ENCODE measurements at regions not wholly inside any gene's neighbourhood (a gene's known extent, or its start where the extent isn't known, plus 50 kb on each side); places are given as distances from the start of the nearest gene placed in this dataset.

DNA sequence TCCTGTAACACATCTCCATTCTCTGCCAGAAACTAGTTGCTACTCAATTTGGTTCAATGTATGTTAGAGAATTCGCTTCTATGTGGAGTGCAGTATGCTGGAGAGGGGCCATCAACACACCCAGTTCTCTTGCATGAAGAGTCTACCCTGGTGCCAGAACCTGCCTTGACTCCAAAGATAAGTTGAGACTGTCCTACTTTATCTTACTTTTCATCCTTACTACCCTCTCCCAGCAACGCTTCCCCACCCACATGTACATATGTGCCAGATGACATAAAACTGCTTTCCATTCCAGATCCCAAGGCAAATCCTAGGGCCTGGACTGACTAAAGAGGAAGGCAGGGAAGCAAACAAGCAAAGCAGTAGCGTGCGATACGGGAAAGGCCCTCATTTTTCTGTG lies 442.6 kb upstream of the THRB start:
- no peak for DNase-seq (ENCODE audit: low spot score)

DNA sequence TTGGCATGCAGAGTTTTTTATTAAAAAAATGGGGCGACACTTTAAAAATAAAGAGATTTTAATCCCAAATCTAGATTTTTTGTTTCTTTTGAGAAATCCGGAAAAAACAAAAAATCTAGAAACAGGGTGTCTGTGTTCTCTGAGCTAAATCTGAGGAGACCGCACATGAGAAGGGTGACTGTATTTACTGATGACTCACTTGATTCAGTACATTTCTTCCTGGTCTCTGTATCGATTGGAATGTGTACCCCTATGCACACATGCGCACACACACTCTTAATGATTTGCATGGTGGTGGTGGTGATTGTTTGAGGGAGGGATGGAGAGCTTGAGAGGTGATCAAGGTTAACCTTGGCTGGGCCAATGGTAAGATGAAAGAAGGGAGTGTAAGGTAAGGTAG lies 443.1 kb upstream of the THRB start:
- no peak for DNase-seq (ENCODE audit: low spot score)

DNA sequence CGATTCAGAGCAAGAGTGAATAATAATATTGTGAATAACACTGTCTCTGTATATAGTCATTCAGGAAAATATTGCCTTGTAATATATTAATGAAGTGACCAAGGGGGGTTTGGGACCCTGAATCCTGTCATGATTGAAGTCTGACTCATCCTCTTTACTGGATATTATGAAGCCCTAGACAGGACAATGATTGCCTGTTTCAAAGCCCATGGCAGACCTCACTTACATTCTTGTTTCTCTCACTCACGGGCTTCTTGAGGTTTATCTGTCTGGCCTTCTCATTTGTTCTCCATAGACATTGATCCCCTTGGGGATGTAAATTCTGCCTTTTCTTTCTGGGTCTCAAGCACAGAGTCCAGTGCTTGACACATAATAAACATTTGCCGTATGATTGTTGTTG lies 449.3 kb upstream of the THRB start:
- DNase-seq (ENCODE audit: low spot score) = no peak

DNA sequence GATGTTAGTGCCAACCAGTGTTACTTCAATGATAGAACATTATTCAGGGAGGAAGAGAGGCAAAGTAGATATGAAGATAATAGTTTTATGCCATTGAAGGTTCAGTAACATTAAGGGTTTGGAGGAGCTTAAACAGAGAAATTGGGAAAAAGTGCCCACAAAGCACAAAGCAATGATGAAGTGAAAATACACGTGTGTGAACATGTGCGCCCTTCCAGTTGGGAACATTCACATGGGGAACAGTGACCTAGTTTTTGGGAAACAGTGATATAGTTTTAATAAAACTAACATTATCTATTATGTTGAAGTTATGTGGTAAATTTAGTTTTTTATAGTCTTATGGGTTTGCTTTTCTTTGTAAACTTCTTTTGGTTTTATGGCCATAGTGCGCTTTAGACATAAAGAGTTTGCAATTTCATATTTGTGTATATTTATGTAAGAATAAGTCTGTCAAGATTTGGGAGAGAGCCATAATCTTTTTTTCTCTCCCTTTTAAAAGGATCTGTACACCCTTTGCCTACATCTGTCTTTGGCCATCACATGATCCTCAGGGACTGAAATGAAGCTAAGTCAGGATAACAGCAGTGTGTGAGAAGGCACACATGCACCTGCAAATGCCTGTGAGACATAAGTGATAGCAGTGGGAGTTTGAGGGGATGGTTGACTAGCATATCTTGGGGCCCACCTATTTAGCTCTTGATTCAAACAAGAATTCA lies 450.3 kb upstream of the THRB start:
- DNase-seq (ENCODE audit: low spot score) = no peak

DNA sequence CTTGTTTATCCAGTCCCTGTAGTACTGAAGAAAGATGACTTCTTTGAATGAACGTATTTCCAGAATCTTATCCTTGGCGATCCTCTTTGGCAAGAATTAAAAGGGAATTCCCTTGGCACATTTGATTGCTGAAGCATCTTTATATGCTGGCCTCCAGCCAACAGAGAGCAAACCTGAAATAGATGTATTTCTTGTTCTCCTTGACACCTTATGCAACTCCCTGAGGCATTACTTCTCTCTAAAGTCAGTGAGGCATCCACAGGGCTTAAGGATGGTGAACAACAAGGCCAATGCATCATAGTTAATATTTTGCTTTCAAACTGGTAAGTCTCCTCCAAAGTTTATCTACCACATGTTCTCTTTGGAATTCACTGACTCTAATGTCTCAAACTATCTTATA lies 450.9 kb upstream of the THRB start:
- no peak for DNase-seq (ENCODE audit: low spot score)

DNA sequence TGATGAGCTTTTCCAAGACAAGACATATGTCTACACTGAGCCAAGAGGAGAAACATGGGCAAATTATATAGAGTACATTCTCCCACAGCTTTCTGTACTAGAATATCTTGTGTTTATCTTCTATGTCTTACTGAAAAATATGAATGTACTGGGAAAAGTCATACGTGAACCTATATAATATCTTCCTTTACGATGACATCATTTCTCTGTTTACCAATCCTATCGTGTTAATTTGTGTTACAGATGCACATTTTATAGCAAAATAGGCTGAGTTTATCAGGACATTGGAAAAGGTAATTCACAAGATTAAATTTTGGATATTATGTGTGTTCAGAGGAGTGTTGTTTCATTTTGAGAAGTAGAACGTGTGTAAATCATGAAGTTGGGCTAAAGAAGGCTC lies 452.5 kb upstream of the THRB start:
- no peak for DNase-seq (ENCODE audit: low spot score)

DNA sequence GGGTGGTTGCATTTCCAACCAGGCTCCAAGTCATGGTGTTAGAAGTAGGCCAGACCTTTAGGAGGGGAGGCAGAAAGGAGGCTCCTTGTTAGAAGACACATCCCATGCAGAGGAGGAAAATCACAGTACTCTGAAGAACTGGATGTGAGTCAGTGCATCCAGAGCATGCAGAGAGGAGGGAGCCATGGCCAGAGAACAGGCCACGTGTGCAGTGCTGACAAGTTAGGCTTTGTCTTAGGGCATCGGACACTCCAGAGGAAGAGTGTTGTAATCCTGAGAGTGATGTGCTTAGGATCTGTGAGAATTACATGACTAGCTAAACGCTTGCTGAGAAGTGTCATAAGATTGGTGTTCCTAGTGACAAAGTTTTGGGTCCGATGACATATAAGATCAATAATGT lies 456.5 kb upstream of the THRB start:
- DNase-seq (ENCODE audit: low spot score) = no peak

DNA sequence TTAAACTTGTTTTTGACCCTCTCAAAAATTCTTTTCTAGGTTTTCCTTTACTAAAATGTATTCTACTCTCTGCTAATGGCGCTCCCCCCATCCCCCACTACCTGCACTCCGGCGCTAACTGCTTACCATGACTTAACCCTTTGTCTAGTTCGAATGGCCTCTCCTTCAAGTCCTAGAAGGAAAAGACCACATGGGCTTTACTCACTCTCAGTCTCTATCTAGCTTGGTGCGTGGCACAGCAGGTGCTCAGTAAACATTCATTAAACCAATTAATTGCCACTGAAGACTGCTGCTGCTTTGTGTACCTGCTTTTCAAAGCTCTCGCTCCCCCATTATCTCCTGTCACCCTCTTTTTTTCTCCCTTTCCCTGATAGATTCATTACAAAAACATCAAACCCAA lies 457.7 kb upstream of the THRB start:
- DNase-seq (ENCODE audit: low spot score) = no peak

DNA sequence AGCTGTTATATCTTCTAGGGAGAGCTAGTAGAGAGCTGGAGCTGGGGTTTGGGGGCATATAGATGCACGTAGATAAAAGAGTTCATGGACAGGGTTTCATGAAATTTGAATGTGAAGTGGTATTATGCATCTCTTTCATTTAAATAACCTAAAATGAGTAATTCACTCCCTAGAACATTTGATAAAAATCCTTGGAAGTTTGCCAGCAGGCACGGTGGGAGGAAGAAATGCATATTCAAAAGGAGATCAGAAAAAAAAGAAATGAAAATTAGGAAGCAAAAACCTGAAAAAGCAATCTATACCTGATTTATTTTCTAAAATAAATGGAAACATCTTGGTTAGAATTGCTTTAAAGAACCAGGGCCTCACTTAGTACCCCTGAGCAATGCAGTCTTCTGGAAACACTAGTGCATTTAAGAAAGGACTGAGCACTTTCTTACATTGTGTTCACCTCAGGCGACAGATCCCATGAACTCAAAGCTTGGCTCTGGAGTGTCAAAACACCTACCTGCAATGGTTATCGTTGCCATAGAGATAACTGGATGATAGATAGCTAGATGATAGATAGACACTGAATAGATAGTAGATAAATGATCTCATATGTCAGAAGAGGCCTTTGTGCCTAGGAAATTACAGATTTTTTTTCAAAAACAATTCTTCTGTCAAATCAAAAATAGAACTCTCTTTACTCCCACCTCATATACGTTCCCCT lies 458.6 kb upstream of the THRB start:
- DNase-seq (ENCODE audit: low spot score) = no peak

DNA sequence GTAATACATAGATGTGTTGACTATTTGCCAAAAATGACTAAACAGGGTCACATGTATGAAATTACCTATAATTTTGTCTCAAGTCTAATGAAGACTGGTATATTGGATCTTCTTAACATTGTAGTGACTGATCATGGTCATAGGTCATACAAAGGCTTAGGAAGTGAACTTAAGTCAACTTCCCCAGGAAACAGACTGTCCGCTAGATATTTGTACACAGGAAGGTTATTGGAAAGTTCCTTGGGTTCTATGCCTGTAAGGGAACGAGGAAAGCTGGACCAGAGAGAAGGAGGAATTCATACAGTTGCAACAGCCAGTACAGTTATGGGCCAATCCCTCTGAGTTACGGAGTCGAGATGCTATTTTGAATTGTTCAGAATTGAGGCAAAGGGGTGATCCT lies 462.0 kb upstream of the THRB start:
- DNase-seq (ENCODE audit: low spot score) = no peak

DNA sequence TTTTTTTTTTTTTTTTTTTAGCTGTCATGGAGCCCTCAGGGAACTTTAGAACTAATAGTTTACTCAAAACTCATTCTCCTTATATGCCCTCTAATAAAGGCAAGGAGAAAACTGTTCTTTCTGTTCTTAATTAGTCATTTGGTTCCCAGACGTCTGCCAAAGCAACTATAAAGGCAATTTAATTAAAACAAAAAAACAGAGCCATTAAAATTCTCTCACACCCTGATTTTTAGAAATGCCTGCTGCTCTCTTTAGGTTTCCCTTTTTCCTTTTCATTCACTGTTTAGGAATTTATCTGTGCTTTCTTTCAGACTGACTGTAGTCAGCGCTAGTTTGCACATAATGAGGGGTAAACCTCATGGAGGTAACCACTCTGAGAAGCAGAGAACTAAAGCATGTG lies 463.6 kb upstream of the THRB start:
- DNase-seq (ENCODE audit: low spot score) = no peak

DNA sequence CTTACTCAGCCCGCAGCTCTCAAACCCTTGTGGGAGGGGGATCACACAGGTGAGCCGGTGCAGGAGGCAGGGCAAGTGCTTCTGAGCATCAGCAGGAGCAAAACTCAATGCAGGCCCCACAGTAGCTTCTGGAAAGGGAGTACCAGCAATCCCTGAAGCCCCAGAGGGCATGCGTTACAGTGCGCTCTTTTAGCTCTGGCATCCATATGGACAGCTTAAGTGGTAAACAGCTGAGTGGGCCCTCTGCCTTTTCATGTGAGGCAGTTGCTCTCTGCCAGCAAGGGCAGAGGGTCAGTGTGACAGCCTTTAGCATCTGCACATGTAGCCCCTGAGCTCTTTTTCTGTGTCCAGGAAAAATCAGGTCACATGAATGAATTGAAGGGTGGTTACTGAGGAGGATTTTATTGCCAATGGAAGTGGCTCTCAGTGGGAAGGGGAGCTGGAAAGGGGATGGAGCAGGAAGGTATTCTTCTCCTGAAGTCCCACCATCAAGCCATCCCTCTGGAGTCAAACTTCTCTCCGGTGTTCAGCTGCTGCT lies 464.3 kb upstream of the THRB start:
- no peak for DNase-seq (ENCODE audit: low spot score)

DNA sequence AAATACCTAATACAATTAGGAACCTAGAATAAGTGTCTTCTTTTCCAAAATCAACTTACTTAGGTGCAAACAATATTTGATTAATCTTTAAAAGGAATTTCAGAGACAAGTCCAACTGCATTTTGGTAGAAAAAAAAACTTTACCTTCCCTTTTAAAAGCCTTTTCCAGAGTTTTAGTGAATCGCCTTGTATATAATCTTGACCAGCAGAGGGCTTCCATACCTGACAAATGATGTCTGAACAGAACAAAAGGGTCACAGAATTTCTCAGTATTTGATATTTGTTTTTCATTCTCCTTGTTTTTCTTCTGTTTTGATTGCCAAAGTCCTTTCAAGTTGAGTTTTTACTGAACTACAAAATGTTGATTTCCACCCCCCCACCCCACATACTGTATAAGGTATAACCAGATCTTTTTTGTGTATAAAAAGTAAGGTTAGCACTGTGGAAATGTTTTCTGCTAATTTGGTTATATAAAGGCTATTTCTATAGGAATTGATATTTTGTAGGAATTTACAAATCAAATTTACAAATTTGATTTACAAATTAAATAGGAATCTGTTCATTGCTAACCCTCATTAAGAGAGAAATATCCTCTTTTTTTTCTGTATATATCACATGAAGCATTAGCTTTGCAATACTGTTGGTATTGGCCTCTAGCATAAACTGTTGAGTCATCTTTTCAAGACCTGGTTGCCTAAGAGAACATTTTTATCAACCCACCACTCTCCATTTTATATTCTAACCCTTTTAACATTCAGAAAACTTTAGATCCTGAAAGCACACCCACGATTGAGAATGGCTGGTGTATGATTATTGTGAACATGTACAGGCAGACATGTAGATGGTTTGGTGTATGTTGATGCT lies 464.1 kb upstream of the RARB start:
- no peak for DNase-seq (ENCODE audit: low spot score)

DNA sequence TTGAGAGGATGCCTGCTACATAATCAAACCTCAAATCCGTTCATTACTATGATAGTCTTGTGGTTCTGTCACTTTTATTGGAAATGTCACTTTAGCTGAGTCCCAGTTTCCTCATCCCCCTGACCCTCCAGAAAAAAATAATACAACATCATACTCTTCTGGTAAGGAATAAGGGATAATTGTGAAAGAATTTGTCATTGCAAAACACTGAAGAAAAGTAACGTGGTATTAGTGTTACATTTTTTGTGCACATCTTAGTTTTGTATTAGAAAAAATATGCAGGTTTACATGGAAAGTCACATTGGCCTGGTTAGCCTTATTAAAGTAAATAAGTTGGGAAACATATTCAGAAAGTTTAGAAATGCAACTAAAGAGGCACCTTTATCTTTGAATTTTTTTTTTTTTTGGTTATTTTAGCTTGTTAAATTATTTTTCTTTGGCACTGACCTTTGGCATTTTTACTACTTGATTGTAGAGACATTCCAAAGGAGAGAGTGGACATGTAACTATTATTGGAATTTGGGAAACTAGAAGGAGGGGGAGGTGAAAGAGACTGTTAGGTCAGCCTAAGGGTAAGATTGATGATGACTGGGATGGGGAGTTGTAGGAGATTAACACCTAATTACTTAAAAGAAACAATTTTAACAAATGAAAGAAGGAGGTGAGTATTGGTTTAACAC lies 462.2 kb upstream of the RARB start:
- DNase-seq (ENCODE audit: low spot score) = no peak

DNA sequence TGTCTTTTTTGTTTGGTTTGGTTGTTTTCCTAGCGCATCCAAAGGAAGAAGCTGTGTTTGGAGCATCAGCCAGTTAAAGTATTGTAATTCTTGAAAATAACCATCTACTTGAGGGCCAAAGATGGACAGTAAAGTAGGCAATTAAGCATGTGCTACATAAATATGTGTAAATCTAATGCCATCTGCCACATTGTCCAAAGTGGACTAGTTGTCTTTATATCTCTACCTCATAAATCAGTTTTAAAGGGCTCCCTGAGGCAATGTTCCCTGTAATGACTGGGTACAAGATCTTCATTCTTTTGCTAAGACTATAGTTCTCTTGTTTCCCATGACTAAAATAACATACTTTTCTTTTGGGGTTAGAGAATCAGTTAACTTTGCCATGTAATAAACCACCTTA lies 460.0 kb upstream of the RARB start:
- DNase-seq (ENCODE audit: low spot score) = no peak

DNA sequence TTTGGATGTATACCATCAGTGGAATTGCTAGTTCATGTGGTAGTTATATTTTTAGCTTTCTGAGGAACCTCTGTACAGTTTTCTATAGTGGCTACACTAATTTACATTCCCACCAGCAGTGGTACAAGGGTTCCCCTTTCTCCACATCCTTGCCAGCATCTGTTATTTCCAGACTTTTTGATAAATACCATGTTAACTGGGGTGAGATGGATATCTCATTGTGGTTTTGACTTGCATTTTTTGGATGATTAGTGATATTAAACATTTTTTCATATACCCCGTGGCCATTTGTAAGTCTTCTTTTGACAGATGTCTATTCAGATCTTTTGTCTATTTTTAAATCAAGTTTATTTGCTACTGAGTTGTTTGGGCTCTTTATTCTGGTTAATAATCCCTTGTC lies 455.6 kb upstream of the RARB start:
- no peak for DNase-seq (ENCODE audit: low spot score)

DNA sequence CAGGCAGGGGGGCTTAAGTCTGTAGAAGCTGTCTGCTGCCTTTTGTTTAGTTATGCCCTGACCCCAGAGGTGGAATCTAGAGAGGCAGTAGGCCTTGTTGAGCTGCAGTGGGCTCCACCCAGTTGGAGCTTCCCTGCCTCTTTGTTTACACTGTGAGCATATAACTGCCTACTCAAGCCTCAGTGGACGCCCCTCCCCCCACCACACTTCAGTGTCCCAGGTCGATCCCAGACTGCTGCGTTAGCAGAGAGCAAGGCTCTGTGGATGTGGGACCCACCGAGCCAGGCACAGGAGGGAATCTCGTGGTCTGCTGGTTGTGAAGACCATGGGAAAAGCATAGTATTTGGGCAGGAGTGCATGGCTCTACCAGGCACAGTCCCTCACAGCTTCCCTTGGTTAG lies 446.8 kb upstream of the RARB start:
- DNase-seq (ENCODE audit: low spot score) = no peak

DNA sequence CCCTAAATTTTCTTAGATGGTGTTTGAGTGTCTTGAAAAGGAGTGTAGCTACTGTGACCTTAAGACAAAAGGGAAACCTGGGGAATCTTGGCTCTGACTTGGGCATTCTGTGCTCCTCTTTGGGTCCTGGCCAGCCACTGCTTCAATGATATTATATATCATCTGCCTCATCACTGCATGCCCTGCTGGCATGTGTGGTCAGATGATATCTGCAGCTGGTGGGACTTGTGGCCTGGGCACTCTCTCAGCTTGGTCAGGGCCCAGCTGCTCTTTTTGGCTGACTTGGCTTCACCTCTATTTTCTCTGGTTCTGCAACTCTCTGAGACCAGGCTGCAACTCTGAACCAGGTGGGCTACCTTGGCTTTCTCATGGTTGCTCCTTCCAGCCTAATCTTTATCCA lies 446.1 kb upstream of the RARB start:
- no peak for DNase-seq (ENCODE audit: low spot score)

DNA sequence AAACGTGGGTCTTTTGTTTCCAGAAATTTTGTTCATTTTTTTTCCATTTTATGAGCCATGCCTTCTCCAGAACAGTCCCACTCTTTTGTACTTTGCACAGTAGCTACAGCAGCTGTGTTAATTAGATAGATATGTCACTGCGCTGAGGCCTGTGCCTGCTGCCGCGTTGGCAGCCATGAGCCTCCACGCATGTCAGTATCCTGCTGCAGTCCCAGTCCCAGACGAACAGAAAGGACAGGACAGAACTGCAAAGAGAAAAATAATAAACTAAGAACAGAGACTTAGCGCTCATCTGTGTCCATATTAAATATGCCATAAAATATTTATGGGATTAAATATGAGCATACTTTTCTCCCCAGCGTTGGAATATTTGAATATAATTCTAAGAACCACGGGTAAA lies 442.4 kb upstream of the RARB start:
- no peak for DNase-seq (ENCODE audit: low spot score)

DNA sequence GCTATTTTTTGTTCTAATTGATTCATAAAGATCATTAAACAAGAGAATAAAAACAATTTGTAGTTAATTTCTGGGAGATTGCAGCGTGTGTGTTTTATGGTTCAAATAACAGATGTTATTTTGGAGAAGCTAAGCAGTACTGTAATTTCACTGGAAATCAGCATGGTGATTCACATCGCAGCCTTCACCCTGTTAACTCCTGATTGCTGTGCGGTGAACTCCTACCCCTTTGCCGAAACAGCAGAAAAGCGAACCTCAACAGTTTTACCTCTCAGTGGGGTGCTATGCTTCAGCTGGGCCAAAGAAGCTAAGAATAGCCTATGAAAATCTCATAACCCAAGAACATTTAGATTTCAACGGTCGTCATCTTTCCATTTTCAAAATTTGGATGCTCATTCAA lies 441.5 kb upstream of the RARB start:
- no peak for DNase-seq (ENCODE audit: low spot score)

DNA sequence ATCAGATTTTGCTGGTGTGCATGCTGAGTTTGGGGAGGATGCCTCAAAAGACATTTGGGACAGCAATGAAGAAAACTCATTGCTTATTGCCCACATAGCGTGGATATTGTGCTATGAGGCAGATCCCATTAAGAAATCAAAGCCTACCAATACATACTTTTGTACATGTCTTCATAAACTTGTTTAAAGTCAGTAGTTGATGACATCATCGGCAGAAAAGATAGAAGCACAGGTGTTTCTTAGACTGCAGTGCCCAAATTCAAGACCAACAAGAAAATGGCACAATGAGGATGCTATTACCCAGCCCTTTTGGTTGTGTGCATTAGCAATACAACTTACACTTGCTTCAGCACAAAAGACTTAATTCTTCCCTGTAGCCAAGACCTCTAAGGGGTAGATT lies 428.7 kb upstream of the RARB start:
- DNase-seq (ENCODE audit: low spot score) = no peak

DNA sequence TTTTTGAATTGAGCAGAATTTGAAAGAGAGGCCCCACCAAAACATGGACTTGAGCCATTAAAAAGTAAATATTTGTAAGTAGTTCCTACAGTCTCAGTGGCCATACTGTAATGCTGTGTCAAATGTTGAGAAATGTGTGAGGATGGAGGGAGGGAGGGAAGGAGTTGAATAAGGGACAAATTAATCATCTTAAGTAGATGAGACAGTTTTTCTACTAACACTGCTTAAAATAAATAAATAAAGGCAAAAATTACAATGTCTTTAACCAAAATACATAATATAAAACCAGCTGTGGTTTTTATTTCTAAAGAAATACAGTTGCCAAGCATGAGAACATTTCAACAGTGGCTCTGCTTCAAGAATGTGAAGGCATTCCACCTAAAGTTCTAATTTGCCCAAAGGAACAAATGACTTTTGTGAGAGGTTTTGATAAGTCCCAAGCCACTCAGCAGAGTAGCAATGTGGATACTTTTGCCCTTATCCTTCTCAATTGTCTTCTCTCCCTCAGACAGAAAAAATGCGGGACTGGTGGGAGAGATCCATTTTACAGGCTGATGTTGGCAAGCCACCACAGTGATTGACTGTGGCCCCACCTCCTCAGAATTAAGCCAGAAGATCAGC lies 427.0 kb upstream of the RARB start:
- no peak for DNase-seq (ENCODE audit: low spot score)

Measured in HuH-7.5 (cell line).